Neural cell (in vitro differentiated cells): ENCODE measurements at regions not wholly inside any gene's neighbourhood (a gene's known extent, or its start where the extent isn't known, plus 50 kb on each side); places are given as distances from the start of the nearest gene placed in this dataset.

Experiments used
- H2AFZ ChIP-seq: fragments of 200-600, 300-800 bp; sonication (generic), shearing (Covaris generic); 2 replicates; pipeline ENCODE4 v1.6.0; 2014; ENCODE audit warnings: low read depth, mild to moderate bottlenecking, antibody characterized with exemption, low read length, moderate library complexity
- H3F3A ChIP-seq: fragments of 200-600 bp; shearing (Covaris generic); 2 replicates; pipeline ENCODE4 v1.6.1; 2016; ENCODE audit warnings: mild to moderate bottlenecking, moderate library complexity, mixed read lengths, antibody characterized with exemption, low read length; ENCODE audit not compliant: insufficient read depth, poor library complexity, severe bottlenecking
- H3K27ac ChIP-seq: fragments of 200-600, 300-800 bp; sonication (generic), shearing (Covaris generic); 2 replicates; pipeline ENCODE4 v1.5.1; 2014; ENCODE audit warnings: mild to moderate bottlenecking, low read length, moderate library complexity
- H3K27me3 ChIP-seq: fragments of 300-800, 200-600 bp; sonication (generic), shearing (Covaris generic); 2 replicates; pipeline ENCODE4 v1.6.0; 2014; ENCODE audit warnings: mild to moderate bottlenecking, low read depth, low read length, moderate library complexity; ENCODE audit not compliant: insufficient read depth
- H3K36me3 ChIP-seq: fragments of 300-800, 200-600 bp; sonication (generic), shearing (Covaris generic); 2 replicates; pipeline ENCODE4 v1.5.1; 2014; ENCODE audit warnings: mild to moderate bottlenecking, antibody characterized with exemption, low read length, moderate library complexity; ENCODE audit not compliant: insufficient read depth
- H3K4me2 ChIP-seq: fragments of 300-800, 200-600 bp; sonication (generic), shearing (Covaris generic); 2 replicates; pipeline ENCODE4 v1.6.0; 2014; ENCODE audit warnings: mild to moderate bottlenecking, low read length
- H3K4me3 ChIP-seq: fragments of 300-800, 200-600 bp; sonication (generic), shearing (Covaris generic); 2 replicates; pipeline ENCODE4 v1.5.1; 2014; ENCODE audit warnings: mild to moderate bottlenecking, low read length, moderate library complexity
- H3K79me2 ChIP-seq: fragments of 200-600 bp; shearing (Covaris generic); replicated peaks from 2 replicates; pipeline ENCODE4 v1.6.0; 2014; ENCODE audit warnings: mild to moderate bottlenecking, low read length, moderate library complexity; ENCODE audit not compliant: insufficient read depth
- H3K9ac ChIP-seq: fragments of 300-800, 200-600 bp; sonication (generic), shearing (Covaris generic); 2 replicates; pipeline ENCODE4 v1.6.1; 2016; ENCODE audit warnings: mild to moderate bottlenecking, low read length, mixed read lengths
- H3K9me2 ChIP-seq: fragments of 200-600 bp; shearing (Covaris generic); 2 replicates; pipeline ENCODE4 v1.6.1; 2016; ENCODE audit warnings: mild to moderate bottlenecking, low read length, mixed read lengths; ENCODE audit not compliant: insufficient read depth
- H3K9me3 ChIP-seq: fragments of 200-600, 300-800 bp; sonication (generic), shearing (Covaris generic); 2 replicates; pipeline ENCODE4 v1.6.1; 2016; ENCODE audit warnings: mild to moderate bottlenecking, mixed run types, low read length, moderate library complexity, mixed read lengths
- H4K20me1 ChIP-seq: fragments of 200-600 bp; shearing (Covaris generic); 2 replicates; pipeline ENCODE4 v1.6.1; 2016; ENCODE audit warnings: mild to moderate bottlenecking, mixed run types; ENCODE audit not compliant: insufficient read depth
- EP300 ChIP-seq: fragments of 450-650 bp; conservative IDR thresholded peaks from 2 replicates; pipeline ENCODE4 v1.6.1; 2014; ENCODE audit warnings: antibody characterized with exemption, mild to moderate bottlenecking, moderate library complexity; ENCODE audit not compliant: poor library complexity, severe bottlenecking
- EZH2 ChIP-seq: fragments of 200-600, 300-800 bp; shearing (Covaris generic), sonication (generic); IDR thresholded peaks from 2 replicates; pipeline ENCODE4 v1.6.1; 2014; ENCODE audit warnings: antibody characterized with exemption, low read length, borderline replicate concordance, mild to moderate bottlenecking; ENCODE audit not compliant: insufficient read depth, poor library complexity, severe bottlenecking
- MXI1 ChIP-seq: fragments of 450-650 bp; conservative IDR thresholded peaks from 2 replicates; pipeline ENCODE4 v1.6.1; 2014; ENCODE audit warnings: antibody characterized with exemption, mild to moderate bottlenecking; ENCODE audit not compliant: poor library complexity, severe bottlenecking
- POLR2AphosphoS5 ChIP-seq: IDR thresholded peaks from 2 replicates; pipeline ENCODE4 v1.6.1; 2012
- RAD21 ChIP-seq: fragments of 450-650 bp; conservative IDR thresholded peaks from 2 replicates; pipeline ENCODE4 v1.6.1; 2014; ENCODE audit warnings: antibody characterized with exemption, mild to moderate bottlenecking, moderate library complexity
- SMC3 ChIP-seq: fragments of 450-650 bp; conservative IDR thresholded peaks from 2 replicates; pipeline ENCODE4 v1.6.1; 2014; ENCODE audit warnings: antibody characterized with exemption, mild to moderate bottlenecking, moderate library complexity; ENCODE audit not compliant: poor library complexity
- TAF1 ChIP-seq: IDR thresholded peaks from 2 replicates; pipeline ENCODE4 v1.6.1; 2012; ENCODE audit warnings: low read depth
- TF ChIP-seq, protein P1 (sequence below): fragments of 450-650 bp; IDR thresholded peaks from 2 replicates; pipeline ENCODE4 v1.5.1; 2014; ENCODE audit warnings: antibody characterized with exemption, mild to moderate bottlenecking, moderate library complexity; ENCODE audit not compliant: poor library complexity, severe bottlenecking
- TF ChIP-seq, protein P2 (sequence below): IDR thresholded peaks from 2 replicates; pipeline ENCODE4 v1.6.1; 2012; ENCODE audit warnings: borderline replicate concordance

- Histone ChIP-seq H2AFZ (no peak overlapping the region), H3F3A (no peaks in the 10 kb centered on the region)
Measured at GRCh38 chr12:92257261-92257660, 111.6 kb upstream of the BTG1 start.

DNA sequence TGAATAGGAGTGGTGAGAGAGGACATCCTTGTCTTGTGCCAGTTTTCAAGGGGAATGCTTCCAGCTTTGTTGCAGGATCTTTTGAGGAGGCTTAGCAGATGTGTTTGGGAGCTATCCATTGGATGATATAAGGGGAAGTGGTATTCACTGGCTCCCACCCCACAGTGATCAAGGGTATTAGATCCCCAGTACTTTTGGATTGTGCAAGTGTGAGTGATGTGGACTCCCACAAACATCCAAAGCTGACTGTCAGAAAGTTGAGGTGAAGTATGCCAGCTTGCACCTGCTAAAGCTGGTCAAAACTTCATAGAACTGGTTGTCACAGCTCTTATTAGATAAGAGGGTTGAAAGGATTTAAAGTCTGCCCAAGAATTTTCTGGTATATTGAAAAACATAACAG is 110.1 kb upstream of the BTG1 start:
- Histone ChIP-seq H3F3A (no peaks in the 10 kb centered on the region), H3K9me3 (no peaks in the 10 kb centered on the region), H3K36me3 (no peaks in the 10 kb centered on the region), H3K9me2 (no peaks in the 10 kb centered on the region), H3K79me2 (no peaks in the 10 kb centered on the region), H3K27ac (no peak overlapping the region), H3K4me3 (no peak overlapping the region), H3K27me3 (no peaks in the 10 kb centered on the region), H3K9ac (no peak overlapping the region), H4K20me1 (no peaks in the 10 kb centered on the region), H3K4me2 (no peak overlapping the region), H2AFZ (no peak overlapping the region)
- TF ChIP-seq EP300 = no peak
- no peak for TF ChIP-seq POLR2AphosphoS5

More at GRCh38 chr12:92257261-92257660, 111.6 kb upstream of the BTG1 start:
- TF ChIP-seq EP300 (no peak), EZH2 (no peak), SMC3 (no peak), TAF1 (no peak), MXI1 (no peak), POLR2AphosphoS5 (no peak), RAD21 (no peak)
- TF ChIP-seq, protein P1, sequence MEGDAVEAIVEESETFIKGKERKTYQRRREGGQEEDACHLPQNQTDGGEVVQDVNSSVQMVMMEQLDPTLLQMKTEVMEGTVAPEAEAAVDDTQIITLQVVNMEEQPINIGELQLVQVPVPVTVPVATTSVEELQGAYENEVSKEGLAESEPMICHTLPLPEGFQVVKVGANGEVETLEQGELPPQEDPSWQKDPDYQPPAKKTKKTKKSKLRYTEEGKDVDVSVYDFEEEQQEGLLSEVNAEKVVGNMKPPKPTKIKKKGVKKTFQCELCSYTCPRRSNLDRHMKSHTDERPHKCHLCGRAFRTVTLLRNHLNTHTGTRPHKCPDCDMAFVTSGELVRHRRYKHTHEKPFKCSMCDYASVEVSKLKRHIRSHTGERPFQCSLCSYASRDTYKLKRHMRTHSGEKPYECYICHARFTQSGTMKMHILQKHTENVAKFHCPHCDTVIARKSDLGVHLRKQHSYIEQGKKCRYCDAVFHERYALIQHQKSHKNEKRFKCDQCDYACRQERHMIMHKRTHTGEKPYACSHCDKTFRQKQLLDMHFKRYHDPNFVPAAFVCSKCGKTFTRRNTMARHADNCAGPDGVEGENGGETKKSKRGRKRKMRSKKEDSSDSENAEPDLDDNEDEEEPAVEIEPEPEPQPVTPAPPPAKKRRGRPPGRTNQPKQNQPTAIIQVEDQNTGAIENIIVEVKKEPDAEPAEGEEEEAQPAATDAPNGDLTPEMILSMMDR = no peak
- TF ChIP-seq, protein P2, sequence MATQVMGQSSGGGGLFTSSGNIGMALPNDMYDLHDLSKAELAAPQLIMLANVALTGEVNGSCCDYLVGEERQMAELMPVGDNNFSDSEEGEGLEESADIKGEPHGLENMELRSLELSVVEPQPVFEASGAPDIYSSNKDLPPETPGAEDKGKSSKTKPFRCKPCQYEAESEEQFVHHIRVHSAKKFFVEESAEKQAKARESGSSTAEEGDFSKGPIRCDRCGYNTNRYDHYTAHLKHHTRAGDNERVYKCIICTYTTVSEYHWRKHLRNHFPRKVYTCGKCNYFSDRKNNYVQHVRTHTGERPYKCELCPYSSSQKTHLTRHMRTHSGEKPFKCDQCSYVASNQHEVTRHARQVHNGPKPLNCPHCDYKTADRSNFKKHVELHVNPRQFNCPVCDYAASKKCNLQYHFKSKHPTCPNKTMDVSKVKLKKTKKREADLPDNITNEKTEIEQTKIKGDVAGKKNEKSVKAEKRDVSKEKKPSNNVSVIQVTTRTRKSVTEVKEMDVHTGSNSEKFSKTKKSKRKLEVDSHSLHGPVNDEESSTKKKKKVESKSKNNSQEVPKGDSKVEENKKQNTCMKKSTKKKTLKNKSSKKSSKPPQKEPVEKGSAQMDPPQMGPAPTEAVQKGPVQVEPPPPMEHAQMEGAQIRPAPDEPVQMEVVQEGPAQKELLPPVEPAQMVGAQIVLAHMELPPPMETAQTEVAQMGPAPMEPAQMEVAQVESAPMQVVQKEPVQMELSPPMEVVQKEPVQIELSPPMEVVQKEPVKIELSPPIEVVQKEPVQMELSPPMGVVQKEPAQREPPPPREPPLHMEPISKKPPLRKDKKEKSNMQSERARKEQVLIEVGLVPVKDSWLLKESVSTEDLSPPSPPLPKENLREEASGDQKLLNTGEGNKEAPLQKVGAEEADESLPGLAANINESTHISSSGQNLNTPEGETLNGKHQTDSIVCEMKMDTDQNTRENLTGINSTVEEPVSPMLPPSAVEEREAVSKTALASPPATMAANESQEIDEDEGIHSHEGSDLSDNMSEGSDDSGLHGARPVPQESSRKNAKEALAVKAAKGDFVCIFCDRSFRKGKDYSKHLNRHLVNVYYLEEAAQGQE = no peak
- no peak overlapping the region for H3K27ac ChIP-seq
- H3K9ac ChIP-seq = no peak overlapping the region
- no peaks in the 10 kb centered on the region for H3K79me2 ChIP-seq
- H3K9me2 ChIP-seq = no peaks in the 10 kb centered on the region
- no peaks in the 10 kb centered on the region for H4K20me1 ChIP-seq
- no peak overlapping the region for H3K4me3 ChIP-seq
- no peaks in the 10 kb centered on the region for H3K9me3 ChIP-seq
- H3K27me3 ChIP-seq = no peaks in the 10 kb centered on the region
- H3K36me3 ChIP-seq = no peaks in the 10 kb centered on the region
- no peak overlapping the region for H3K4me2 ChIP-seq

DNA sequence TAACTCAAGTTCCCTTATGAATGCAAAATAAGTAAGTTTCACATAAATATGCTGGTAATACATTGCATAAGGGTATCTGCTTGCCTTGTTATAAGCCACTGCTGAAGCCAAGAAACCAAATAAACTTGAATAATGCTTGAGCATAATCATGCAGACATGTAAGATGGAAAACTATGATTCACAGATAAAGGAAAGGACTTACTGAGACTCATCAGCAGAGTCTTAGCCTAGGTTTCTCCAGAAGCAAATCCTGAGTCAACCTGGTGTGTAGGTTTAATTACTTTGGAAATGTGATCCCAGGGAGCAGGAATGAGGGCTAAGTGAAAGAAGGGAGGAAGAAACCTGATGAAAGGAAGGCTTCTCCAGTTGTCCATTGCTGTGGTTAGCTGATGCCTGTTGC is 107.7 kb upstream of the BTG1 start:
- no peaks in the 10 kb centered on the region for H3F3A ChIP-seq
- H3K4me2 ChIP-seq = no peak overlapping the region
- H3K4me3 ChIP-seq = no peak overlapping the region
- no peaks in the 10 kb centered on the region for H3K9me2 ChIP-seq
- H3K27me3 ChIP-seq = no peaks in the 10 kb centered on the region
- H3K79me2 ChIP-seq = no peaks in the 10 kb centered on the region
- no peaks in the 10 kb centered on the region for H4K20me1 ChIP-seq
- H3K27ac ChIP-seq = no peak overlapping the region
- H3K9me3 ChIP-seq = peaks cover 4% of the 10 kb centered on the region
- TF ChIP-seq POLR2AphosphoS5 = no peak
- TF ChIP-seq TAF1 = no peak
- TF ChIP-seq, protein P1 = no peak
- TF ChIP-seq MXI1 = no peak
- TF ChIP-seq, protein P2 = no peak
- no peak for TF ChIP-seq SMC3
- no peak for TF ChIP-seq EZH2
- no peak for TF ChIP-seq RAD21
- TF ChIP-seq EP300 = no peak
- H3K9ac ChIP-seq = no peak overlapping the region
- H3K36me3 ChIP-seq = no peaks in the 10 kb centered on the region
- no peak overlapping the region for H2AFZ ChIP-seq
